SH-SY5Y (cell line): ENCODE measurements at regions not wholly inside any gene's neighbourhood (a gene's known extent, or its start where the extent isn't known, plus 50 kb on each side); places are given as distances from the start of the nearest gene placed in this dataset.

Experiments
- GATA2 ChIP-seq: IDR thresholded peaks from 2 replicates; pipeline ENCODE4 v1.6.1; 2011; ENCODE audit warnings: mild to moderate bottlenecking, low read depth, low read length
- GATA3 ChIP-seq: IDR thresholded peaks from 2 replicates; pipeline ENCODE4 v1.6.1; 2011; ENCODE audit warnings: low read depth, mild to moderate bottlenecking, low read length, moderate library complexity

- TF ChIP-seq GATA2 (no peak), GATA3 (no peak)
Observed at GRCh38 chr13:21256351-21256761, 79.9 kb downstream of the MRPL57 start.

DNA sequence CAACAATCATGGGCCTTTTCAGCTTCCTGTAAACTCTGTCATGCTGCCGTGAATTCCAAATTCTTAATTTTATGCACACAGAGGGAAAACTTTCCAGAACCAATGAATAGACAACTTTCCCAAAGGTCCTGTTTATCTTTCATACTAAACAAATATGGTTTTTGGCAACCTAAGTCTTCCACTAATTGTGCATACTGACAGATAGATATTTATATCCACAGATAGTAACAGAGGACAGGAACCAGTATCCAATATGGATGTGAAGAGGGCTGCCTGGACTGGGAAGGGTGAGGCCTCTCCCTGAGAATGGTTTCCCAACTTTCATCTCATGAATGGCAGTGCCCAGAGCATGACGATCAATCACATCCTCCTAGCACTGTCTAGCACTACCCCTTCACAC is 80.4 kb downstream of the MRPL57 start:
- TF ChIP-seq GATA2 (no peak), GATA3 (no peak)

DNA sequence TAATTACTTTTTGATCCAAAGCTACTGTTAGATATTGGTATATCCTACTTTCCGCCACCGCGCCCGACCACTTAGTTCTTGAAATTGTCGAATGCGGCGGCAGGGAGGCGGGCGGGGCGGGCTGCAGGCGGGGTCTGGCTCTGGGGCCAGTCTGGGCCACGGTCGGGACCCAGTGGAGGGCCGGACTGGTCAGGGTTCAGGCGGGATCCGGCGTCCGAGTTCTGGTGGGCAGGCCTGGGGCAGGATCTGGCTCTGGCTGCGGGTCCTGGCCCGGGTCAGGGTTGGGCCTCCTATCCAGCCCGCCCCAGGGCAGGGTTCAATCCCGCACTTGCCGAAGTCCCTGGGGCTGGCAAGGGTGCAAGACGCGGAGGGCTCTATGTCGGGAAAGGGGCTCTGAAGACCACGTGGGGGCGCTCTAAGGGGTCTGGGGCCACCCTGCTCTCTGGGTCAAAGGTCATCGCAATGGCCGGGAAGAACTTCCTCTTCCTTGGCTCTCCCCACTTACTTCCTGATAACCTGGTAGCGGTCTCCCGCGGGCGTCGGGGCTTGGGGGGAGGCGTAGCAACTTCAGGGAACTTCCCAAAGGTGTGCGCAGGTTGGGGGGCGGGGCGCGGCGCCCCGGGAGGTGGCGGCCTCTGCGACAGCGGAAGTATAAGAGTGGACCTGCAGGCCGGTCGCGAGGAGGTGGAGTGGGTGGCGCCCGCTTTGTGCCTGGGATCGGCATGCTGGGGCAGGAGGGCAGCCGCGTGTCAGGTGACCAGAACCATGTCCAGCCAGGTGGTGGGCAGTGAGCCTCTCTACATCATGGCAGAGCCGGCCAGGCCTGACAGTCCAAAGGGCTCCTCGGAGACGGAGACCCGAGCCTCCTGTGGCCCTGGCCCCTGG is 83.4 kb downstream of the MRPL57 start:
- TF ChIP-seq GATA3: no peak
- TF ChIP-seq GATA2: no peak

DNA sequence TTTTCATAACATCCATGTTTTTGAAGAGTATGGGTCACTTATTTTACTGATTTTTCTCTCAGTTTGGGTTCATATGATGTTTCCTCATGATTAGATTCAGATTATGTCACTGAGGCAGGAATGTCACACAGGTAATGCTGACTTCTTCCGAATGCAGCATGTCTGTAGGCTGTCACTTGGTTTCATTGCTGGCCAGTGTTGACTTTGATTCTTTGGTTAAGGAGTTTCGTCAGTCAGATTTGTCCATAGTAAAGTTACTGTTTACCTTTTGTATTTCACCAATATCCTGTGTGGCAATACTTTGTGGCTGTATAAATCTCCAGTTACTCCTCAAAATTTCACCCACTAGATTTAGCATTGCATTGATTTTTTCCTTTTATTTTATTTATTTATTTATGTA is 105.6 kb downstream of the MRPL57 start:
- TF ChIP-seq GATA3 (no peak), GATA2 (no peak)

DNA sequence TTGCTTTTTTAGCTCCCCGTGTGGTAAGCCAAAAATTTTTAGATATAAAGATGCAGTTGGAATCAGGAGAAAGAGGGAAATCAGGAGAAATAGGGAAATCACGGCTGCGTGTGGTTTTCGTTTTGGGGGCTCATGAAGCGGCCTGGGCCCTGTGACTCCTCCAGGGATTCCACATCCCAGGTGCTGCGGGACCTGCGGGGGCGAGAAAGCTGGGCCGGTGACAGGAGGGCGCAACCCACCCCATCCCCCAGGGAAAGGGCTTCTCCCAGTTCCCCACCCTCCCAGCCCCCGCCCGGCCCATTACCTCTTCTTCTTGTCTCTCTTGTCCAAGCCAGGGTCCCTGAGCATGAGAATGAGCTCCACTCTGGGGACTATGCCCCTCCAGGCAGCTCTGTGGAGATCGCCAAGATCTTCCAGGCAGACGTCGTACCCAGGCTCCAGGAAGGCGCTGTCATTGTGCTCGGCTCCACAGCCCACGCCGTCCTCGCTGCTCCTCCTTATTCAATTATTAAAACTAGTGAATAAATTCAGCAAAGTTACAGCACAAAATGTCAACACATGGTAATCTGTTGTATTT is 111.0 kb downstream of the MRPL57 start:
- no peak for TF ChIP-seq GATA3
- no peak for TF ChIP-seq GATA2

DNA sequence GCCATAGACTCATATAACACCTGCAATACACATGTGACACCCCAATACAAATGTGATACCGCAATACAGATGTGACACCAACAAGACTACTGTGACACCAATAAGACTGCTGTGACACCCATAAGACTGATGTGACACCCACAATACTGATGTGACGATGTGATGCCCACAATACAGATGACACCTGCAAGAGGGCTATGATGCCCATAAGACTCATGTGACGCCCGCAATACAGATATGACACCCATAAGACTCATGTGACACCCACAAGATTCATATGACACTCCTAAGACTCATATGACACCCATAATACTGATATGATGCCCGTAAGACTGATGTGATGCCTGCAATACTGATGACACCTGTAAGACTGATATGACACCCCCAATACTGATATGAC is 113.0 kb downstream of the MRPL57 start:
- TF ChIP-seq GATA2: no peak
- no peak for TF ChIP-seq GATA3

GRCh38 chr13:21291840-21292239 is 115.4 kb downstream of the MRPL57 start:
- TF ChIP-seq GATA3 (no peak), GATA2 (no peak)

GRCh38 chr13:21297447-21297846 is 121.0 kb downstream of the MRPL57 start:
- TF ChIP-seq GATA3: no peak
- no peak for TF ChIP-seq GATA2

DNA sequence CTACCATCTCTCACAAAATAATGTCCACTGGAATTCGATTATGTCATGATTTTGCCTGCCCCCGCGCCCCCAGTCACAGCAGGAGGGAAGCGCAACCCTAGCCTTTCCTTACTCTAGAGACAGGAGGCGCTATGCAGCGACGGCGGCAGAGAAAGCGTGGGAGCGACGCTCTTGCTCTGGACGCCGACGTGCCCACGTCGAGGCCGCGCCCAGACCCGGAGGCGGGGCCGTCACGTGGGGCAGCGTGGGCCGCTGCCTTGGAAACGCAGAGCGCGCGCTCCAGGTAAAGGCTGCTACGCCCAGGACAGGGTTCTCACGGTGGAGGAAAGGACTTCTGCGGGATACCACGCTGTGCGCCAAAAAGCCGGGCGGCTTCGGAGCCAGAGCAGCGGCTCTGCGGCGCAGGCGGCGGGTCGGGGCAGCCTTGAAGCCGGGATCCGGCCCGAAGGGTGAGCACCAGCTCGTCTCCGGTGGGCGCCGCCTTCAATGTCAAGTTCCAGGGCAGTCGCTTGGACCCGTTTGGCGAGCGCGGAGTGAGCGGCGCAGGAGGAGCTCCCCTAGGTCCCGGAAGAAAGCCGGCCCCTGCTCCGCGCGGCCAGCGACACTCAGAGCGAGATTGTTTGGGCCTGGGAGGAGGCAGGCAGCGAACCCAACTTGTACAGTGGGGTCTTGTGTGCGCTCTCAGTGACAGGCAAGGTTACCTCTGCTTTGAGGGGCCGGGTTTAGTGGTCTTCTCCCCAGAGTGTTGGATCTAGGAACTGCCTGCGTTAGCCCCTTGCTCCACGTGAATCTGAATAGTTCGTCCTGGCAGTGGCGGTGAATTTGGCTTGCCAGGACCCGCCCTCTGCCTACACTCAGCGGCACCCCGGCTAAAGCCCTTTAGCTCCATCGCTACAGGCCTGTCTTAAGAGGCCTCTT is 121.7 kb downstream of the MRPL57 start:
- no peak for TF ChIP-seq GATA2
- no peak for TF ChIP-seq GATA3

DNA sequence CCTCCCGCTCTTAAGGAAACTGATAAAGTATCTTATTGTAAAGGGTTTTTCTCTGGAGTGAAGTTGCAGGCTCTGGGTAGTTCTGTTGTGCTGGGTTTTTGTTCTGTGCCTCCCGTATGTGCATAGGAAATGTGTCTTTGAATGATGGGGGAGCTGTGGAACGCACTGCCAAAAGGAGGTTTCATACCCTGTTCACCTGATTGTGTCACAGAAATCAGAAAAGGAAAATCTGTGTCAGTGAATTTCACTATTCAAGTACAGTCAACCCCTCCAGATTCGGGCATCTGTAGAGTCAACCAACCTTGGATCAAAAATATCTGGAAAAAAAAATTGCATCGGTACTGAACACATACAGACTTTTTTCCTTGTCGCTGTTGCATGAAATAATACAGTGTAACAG is 127.8 kb downstream of the MRPL57 start:
- TF ChIP-seq GATA2: no peak
- TF ChIP-seq GATA3: no peak

GRCh38 chr13:21308906-21309305 is 132.4 kb downstream of the MRPL57 start:
- TF ChIP-seq GATA2 (no peak), GATA3 (no peak)

- TF ChIP-seq GATA2 (no peak), GATA3 (no peak)
Observed at GRCh38 chr13:21309542-21310172, 133.2 kb downstream of the MRPL57 start.

GRCh38 chr13:21310220-21310619 is 133.8 kb downstream of the MRPL57 start:
- no peak for TF ChIP-seq GATA3
- TF ChIP-seq GATA2: no peak

- TF ChIP-seq GATA2: no peak
- TF ChIP-seq GATA3: no peak
Observed at GRCh38 chr13:21316376-21316775, 139.9 kb downstream of the MRPL57 start.
